ENCODE measurements at regions not wholly inside any gene's neighbourhood (a gene's known extent, or its start where the extent isn't known, plus 50 kb on each side); places are given as distances from the start of the nearest gene placed in this dataset.
A peak's percentile ranks its signal among the peaks of the same experiment; 100 is the strongest.

GRCh38 chr15:37774961-37775360, 159.5 kb upstream of the TMCO5A start:
- TF ChIP-seq RAD21 (IDR thresholded peaks at IDR 0.05) (no peak), TAF1 (conservative IDR thresholded peaks at IDR 0.05) (no peak), REST (IDR thresholded peaks at IDR 0.05) (no peak), YY1 (IDR thresholded peaks at IDR 0.05) (no peak), GABPA (IDR thresholded peaks at IDR 0.05 in 1 of 2, conservative IDR thresholded peaks at IDR 0.05 in 1 of 2) (no peak), JUND (IDR thresholded peaks at IDR 0.05) (no peak), EGR1 (IDR thresholded peaks at IDR 0.05; ENCODE audit: low read depth in 2 of 2) (no peak), HNF4A (conservative IDR thresholded peaks at IDR 0.05) (peak; percentile 60 to 69)
- TF ChIP-seq, protein P1, sequence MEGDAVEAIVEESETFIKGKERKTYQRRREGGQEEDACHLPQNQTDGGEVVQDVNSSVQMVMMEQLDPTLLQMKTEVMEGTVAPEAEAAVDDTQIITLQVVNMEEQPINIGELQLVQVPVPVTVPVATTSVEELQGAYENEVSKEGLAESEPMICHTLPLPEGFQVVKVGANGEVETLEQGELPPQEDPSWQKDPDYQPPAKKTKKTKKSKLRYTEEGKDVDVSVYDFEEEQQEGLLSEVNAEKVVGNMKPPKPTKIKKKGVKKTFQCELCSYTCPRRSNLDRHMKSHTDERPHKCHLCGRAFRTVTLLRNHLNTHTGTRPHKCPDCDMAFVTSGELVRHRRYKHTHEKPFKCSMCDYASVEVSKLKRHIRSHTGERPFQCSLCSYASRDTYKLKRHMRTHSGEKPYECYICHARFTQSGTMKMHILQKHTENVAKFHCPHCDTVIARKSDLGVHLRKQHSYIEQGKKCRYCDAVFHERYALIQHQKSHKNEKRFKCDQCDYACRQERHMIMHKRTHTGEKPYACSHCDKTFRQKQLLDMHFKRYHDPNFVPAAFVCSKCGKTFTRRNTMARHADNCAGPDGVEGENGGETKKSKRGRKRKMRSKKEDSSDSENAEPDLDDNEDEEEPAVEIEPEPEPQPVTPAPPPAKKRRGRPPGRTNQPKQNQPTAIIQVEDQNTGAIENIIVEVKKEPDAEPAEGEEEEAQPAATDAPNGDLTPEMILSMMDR (IDR thresholded peaks at IDR 0.05; ENCODE audit: low read depth, low read length, missing input control), result no peak
- TF ChIP-seq, protein P2, sequence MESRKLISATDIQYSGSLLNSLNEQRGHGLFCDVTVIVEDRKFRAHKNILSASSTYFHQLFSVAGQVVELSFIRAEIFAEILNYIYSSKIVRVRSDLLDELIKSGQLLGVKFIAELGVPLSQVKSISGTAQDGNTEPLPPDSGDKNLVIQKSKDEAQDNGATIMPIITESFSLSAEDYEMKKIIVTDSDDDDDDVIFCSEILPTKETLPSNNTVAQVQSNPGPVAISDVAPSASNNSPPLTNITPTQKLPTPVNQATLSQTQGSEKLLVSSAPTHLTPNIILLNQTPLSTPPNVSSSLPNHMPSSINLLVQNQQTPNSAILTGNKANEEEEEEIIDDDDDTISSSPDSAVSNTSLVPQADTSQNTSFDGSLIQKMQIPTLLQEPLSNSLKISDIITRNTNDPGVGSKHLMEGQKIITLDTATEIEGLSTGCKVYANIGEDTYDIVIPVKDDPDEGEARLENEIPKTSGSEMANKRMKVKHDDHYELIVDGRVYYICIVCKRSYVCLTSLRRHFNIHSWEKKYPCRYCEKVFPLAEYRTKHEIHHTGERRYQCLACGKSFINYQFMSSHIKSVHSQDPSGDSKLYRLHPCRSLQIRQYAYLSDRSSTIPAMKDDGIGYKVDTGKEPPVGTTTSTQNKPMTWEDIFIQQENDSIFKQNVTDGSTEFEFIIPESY (IDR thresholded peaks at IDR 0.05), result no peak
- TF ChIP-seq, protein P3, sequence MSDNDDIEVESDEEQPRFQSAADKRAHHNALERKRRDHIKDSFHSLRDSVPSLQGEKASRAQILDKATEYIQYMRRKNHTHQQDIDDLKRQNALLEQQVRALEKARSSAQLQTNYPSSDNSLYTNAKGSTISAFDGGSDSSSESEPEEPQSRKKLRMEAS (IDR thresholded peaks at IDR 0.05), result no peak

All from liver (tissue), 3 donors.